ENCODE measurements at regions not wholly inside any gene's neighbourhood (a gene's known extent, or its start where the extent isn't known, plus 50 kb on each side); places are given as distances from the start of the nearest gene placed in this dataset.
A peak's percentile ranks its signal among the peaks of the same experiment; 100 is the strongest.
"Not testable (repeated sequence)": the region's sequence is repeated elsewhere in the genome, so short reads cannot be mapped to it uniquely, and the experiment has no call there.

DNA sequence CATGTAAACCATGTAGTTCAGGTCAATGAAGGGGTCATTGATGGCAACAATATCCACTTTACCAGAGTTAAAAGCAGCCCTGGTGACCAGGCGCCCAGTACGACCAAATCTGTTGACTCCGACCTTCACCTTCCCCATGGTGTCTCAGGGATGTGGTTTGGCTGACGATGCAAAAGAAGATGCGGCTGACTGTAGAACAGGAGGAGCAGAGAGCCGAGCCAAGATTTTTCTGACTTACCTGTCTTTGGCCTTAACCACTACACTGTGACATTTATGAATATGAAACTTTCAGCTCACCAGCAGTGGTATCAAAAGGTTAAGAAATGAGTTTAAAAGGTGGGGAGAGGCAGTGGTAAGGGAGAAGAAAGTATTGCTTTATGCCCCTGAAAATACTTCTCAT is 309.8 kb downstream of the BCOR start:
- H3K4me3 ChIP-seq (replicated peaks in 1 of 2; ENCODE audit: low read depth in 2 of 2, low read length in 2 of 2), result no peak overlapping the region
- DNase-seq (ENCODE audit: low read depth in 2 of 2), result no peak
- TF ChIP-seq CTCF (IDR thresholded peaks at IDR 0.05; ENCODE audit: low read depth, low read length), result no peak

DNA sequence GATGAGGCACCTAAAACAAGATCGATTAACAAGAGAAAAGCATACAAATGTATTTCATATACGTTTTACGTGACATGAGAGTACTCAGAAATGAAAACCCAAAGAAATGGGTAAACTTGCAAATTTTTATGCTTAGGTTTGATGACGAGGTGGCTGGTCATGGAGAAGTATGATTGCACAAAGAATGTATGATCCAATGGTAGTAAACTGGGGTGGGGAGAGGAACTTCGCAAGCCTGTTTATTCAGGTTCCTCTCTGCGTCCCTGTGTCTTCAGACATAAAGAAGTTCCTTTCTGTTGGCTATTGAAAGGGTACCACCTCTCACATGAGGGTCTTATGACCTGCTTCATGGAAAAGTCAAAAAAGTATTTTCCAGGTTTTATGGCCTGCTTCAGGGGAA is 309.2 kb downstream of the BCOR start:
- no peak overlapping the region for H3K4me3 ChIP-seq (replicated peaks in 1 of 2; ENCODE audit: low read depth in 2 of 2, low read length in 2 of 2)
- TF ChIP-seq CTCF (IDR thresholded peaks at IDR 0.05; ENCODE audit: low read depth, low read length), result no peak
- no peak for DNase-seq (ENCODE audit: low read depth in 2 of 2)

GRCh38 chrX:39791691-39792090 is 306.1 kb downstream of the BCOR start:
- no peak for DNase-seq (ENCODE audit: low read depth in 2 of 2)
- H3K4me3 ChIP-seq (replicated peaks in 1 of 2; ENCODE audit: low read depth in 2 of 2, low read length in 2 of 2), result no peak overlapping the region
- TF ChIP-seq CTCF (IDR thresholded peaks at IDR 0.05; ENCODE audit: low read depth, low read length), result no peak

DNA sequence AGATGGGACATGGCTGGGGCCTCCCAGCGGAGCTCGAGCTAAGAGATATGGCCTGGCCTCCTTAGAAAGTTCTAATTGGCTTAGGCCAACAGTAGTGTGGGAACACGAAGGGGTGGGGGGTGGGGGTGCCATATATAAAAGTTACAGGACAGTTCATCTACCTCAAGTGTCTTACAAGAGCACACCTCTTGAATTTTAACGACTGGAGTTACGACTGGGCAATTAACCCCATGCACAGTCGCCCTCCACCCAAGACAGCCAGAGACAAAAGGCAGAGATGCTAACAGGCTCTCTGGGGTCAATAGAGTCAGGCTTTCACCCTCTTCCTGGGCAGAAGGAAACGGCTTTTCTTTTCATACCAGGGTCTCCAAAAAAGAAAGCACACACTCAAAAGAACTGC is 302.2 kb downstream of the BCOR start:
- no peak for DNase-seq (ENCODE audit: low read depth in 2 of 2)
- TF ChIP-seq CTCF (IDR thresholded peaks at IDR 0.05; ENCODE audit: low read depth, low read length), result no peak

GRCh38 chrX:39796856-39797255 is 300.9 kb downstream of the BCOR start:
- H3K4me3 ChIP-seq (replicated peaks in 1 of 2; ENCODE audit: low read depth in 2 of 2, low read length in 2 of 2), result no peak overlapping the region
- no peak for TF ChIP-seq CTCF (IDR thresholded peaks at IDR 0.05; ENCODE audit: low read depth, low read length)
- peak in 1 of 2 donors; percentile 22 for DNase-seq (ENCODE audit: low read depth in 2 of 2)

More for the DNA sequence above, 302.2 kb downstream of the BCOR start:
- H3K4me3 ChIP-seq (replicated peaks in 1 of 2; ENCODE audit: low read depth in 2 of 2, low read length in 2 of 2), result no peak overlapping the region

DNA sequence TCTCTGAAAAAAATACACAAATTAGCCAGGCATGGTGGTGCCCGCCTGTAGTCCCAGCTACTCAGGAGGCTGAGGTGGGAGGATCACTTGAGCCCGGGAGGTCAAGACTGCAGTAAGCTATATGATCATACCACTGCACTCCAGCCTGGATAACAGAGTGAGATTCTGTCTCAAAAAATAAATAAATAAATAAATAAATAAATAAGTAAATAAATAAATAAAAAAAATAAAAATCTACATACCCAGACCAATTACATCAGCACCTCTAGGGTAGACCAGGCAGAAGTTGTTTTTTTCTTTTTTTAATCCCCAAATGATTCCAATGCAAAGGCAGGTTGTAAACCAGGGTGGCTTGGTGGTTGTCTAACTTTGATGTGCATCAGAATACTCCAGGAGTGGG is 299.3 kb downstream of the BCOR start:
- not testable (repeated sequence) for H3K4me3 ChIP-seq (replicated peaks in 1 of 2; ENCODE audit: low read depth in 2 of 2, low read length in 2 of 2); DNase-seq (ENCODE audit: low read depth in 2 of 2)

- TF ChIP-seq CTCF (IDR thresholded peaks at IDR 0.05; ENCODE audit: low read depth, low read length), result no peak
- no peak overlapping the region for H3K4me3 ChIP-seq (replicated peaks in 1 of 2; ENCODE audit: low read depth in 2 of 2, low read length in 2 of 2)
- DNase-seq (ENCODE audit: low read depth in 2 of 2), result no peak
Measured at GRCh38 chrX:39802354-39802753, 295.4 kb downstream of the BCOR start.

Measured in cardiac fibroblast (primary cell).